Tibial nerve (tissue), 4 donors: ENCODE measurements at regions not wholly inside any gene's neighbourhood (a gene's known extent, or its start where the extent isn't known, plus 50 kb on each side); places are given as distances from the start of the nearest gene placed in this dataset.

Experiments used
- DNase-seq, 2 donors: peaks; one replicate each; pipeline ENCODE4 v3.0.0-alpha.2; 2019; ENCODE audit warnings: low spot score in 2 of 2
- H3K27ac ChIP-seq, 4 donors: fragments of 200-600 bp; sonication (generic) in 3 of 4; one replicate each; pipeline ENCODE4 v1.5.1; 2017 to 2019; ENCODE audit warnings: mild to moderate bottlenecking in 1 of 4
- H3K27me3 ChIP-seq, 2 donors: fragments of 200-600 bp; sonication (generic) in 1 of 2; one replicate each; pipeline versions ENCODE4 v1.5.1 to v1.6.0; 2017 to 2019
- H3K36me3 ChIP-seq, 3 donors: fragments of 200-600 bp; sonication (generic); one replicate each; pipeline ENCODE4 v1.5.1; 2018 to 2019
- H3K4me1 ChIP-seq, 4 donors: fragments of 200-600 bp; sonication (generic) in 3 of 4; one replicate each; pipeline ENCODE4 v1.5.1; 2017 to 2019
- H3K4me3 ChIP-seq, 4 donors: fragments of 200-600 bp; sonication (generic) in 3 of 4; one replicate each; pipeline ENCODE4 v1.5.1; 2017 to 2019; ENCODE audit warnings: mild to moderate bottlenecking in 1 of 4, moderate library complexity in 1 of 4
- H3K9me3 ChIP-seq, 4 donors: fragments of 200-600 bp; sonication (generic) in 3 of 4; one replicate each; pipeline ENCODE4 v1.5.1; 2017 to 2019
- EP300 ChIP-seq, 2 donors: sonication (generic); formaldehyde crosslinking; IDR thresholded peaks; one replicate each; pipeline ENCODE4 v1.6.1; 2017; ENCODE audit warnings: antibody characterized with exemption in 2 of 2, mild to moderate bottlenecking in 1 of 2
- POLR2A ChIP-seq, 2 donors: fragments of 450-650 bp; IDR thresholded peaks; one replicate each; pipeline ENCODE4 v1.6.1; 2017; ENCODE audit warnings: antibody characterized with exemption in 2 of 2, mild to moderate bottlenecking in 2 of 2, moderate library complexity in 2 of 2
- WGBS, 2 donors: methylation state at CpG; one replicate each; pipeline ENCODE4 v1.1.5; 2018; 5-methylcytosine and 5-hydroxymethylcytosine counted together
- TF ChIP-seq, protein P1 (sequence below), 5 experiments: fragments of 200-600 bp in 3 of 5; fragments of 450-650 bp in 2 of 5; sonication (generic) in 3 of 5; IDR thresholded peaks; one replicate each; pipeline ENCODE4 v1.5.1; 2016 to 2019; ENCODE audit warnings: antibody characterized with exemption in 5 of 5, mild to moderate bottlenecking in 3 of 5, moderate library complexity in 2 of 5

DNA sequence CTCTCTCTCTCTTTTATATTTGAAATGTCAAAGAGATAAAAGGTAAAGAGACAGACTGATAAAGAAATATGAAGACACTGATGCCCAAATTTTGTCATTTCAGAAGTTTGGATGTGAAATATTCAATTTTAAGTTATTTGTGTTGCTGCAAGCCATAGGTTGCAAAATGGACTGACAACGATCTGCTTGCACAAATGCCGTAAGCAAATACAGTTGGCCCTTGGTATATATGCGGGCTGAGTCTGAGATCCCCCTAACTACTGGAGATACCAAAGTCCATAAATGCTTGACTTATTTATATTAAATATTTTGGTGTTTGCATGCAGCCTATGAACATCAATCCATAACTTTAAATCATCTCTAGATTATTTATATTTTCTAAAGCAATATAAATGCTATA, 1459.1 kb upstream of the ALCAM start:
- H3K27me3 ChIP-seq, result no peaks in the 10 kb centered on the region
- no peak for DNase-seq
- H3K4me1 ChIP-seq, result no peaks in the 10 kb centered on the region
- 93% methylated on average over 3 of the region's 3 CpGs for WGBS, 2 donors
- no peak overlapping the region for H3K4me3 ChIP-seq
- TF ChIP-seq, protein P1, sequence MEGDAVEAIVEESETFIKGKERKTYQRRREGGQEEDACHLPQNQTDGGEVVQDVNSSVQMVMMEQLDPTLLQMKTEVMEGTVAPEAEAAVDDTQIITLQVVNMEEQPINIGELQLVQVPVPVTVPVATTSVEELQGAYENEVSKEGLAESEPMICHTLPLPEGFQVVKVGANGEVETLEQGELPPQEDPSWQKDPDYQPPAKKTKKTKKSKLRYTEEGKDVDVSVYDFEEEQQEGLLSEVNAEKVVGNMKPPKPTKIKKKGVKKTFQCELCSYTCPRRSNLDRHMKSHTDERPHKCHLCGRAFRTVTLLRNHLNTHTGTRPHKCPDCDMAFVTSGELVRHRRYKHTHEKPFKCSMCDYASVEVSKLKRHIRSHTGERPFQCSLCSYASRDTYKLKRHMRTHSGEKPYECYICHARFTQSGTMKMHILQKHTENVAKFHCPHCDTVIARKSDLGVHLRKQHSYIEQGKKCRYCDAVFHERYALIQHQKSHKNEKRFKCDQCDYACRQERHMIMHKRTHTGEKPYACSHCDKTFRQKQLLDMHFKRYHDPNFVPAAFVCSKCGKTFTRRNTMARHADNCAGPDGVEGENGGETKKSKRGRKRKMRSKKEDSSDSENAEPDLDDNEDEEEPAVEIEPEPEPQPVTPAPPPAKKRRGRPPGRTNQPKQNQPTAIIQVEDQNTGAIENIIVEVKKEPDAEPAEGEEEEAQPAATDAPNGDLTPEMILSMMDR (IDR thresholded peaks at IDR 0.05), result no peak
- TF ChIP-seq POLR2A (IDR thresholded peaks at IDR 0.05), result no peak
- no peak for TF ChIP-seq EP300 (IDR thresholded peaks at IDR 0.05)
- H3K27ac ChIP-seq, result no peak overlapping the region
- no peaks in the 10 kb centered on the region for H3K36me3 ChIP-seq
- no peaks in the 10 kb centered on the region for H3K9me3 ChIP-seq

DNA sequence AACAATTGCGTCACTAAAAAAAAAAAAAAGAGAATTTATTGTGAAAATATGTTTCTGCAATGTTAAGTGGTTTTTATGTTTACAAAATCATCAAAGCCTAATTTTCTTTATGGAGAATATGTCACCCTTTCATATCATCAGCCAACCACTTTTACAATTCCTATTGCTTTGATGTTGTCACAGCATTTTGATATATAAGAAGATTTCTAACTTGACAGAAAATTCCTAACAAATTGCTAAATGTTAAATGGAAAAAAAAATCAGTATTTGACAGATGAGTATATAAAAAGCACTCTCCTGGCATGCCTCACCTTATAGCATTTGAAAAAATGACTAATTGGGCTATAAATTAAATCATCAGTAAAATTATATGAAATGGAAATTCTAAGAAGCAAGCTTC, 1457.3 kb upstream of the ALCAM start:
- no peaks in the 10 kb centered on the region for H3K27me3 ChIP-seq
- no peak for TF ChIP-seq EP300 (IDR thresholded peaks at IDR 0.05)
- no peak for TF ChIP-seq POLR2A (IDR thresholded peaks at IDR 0.05)
- TF ChIP-seq, protein P1 (IDR thresholded peaks at IDR 0.05), result no peak
- no peaks in the 10 kb centered on the region for H3K36me3 ChIP-seq
- no peak overlapping the region for H3K27ac ChIP-seq
- 94 to 97% methylated on average over 1 of the region's 1 CpG for WGBS, 2 donors
- no peaks in the 10 kb centered on the region for H3K9me3 ChIP-seq
- no peak overlapping the region for H3K4me3 ChIP-seq
- DNase-seq, result no peak
- no peaks in the 10 kb centered on the region for H3K4me1 ChIP-seq

DNA sequence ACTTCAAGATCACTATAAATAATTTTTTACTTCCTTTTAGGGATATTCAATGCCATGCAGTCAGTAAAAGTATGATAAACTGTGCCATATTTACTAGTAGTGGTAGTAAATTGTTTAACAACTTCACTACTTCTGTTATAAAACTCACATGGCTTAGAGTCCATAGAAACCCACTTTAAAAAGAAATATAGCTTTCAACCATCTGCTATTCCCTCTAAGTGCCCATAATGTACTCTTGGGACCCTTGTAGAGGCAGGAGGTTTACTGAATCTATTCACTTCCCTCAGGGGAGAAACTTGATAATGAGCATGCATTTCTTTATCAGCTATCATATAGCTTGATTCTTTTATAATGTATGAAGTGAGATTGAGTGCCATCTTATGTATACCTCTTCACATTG, 1448.4 kb upstream of the ALCAM start:
- TF ChIP-seq POLR2A (IDR thresholded peaks at IDR 0.05) (no peak), EP300 (IDR thresholded peaks at IDR 0.05) (no peak)
- TF ChIP-seq, protein P1 (IDR thresholded peaks at IDR 0.05), result no peak
- H3K27me3 ChIP-seq, result no peaks in the 10 kb centered on the region

DNA sequence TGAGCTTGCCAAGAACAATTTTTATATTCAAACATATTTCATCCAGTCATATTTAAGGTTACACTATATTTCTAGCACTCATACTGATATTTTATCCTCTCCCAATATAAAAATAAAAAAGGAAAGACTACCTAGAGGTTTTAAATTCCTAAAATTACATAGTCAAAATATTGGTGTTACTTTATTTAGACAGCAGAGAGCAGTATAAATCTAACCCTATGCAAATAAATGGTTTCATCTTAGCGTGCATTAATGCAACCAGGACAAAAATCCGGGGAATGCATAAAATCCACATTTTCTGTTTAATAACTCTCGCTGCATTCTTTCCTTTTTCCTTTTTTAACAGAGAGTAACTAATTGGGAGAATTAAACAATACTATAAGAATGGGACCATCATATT, 1447.4 kb upstream of the ALCAM start:
- H3K36me3 ChIP-seq, result no peaks in the 10 kb centered on the region

More for the DNA sequence above, 1448.4 kb upstream of the ALCAM start:
- H3K9me3 ChIP-seq, result no peaks in the 10 kb centered on the region
- H3K4me3 ChIP-seq, result no peak overlapping the region
- no peak for DNase-seq
- no peaks in the 10 kb centered on the region for H3K36me3 ChIP-seq
- H3K27ac ChIP-seq, result no peak overlapping the region
- no peaks in the 10 kb centered on the region for H3K4me1 ChIP-seq

DNA sequence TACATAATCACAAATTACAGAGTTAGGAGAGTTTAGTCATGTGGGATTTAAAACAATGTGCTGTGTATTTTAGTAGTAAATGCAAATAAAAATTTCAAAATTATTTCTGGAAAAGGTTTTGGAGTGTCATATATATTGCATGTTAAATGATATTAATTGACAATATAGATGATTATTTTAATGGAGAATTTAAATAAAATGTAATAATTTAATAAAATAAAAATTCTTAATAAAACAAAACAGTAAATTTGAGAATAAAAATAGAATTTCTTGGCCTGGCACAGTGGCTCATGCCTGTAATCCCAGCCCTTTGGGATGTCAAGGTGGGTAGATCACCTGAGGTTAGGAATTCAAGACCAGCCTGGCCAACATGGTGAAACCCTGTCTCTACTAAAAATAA, 1442.8 kb upstream of the ALCAM start:
- H3K4me1 ChIP-seq, result no peaks in the 10 kb centered on the region
- no peaks in the 10 kb centered on the region for H3K9me3 ChIP-seq
- H3K27me3 ChIP-seq, result no peaks in the 10 kb centered on the region
- TF ChIP-seq POLR2A (IDR thresholded peaks at IDR 0.05), result no peak
- TF ChIP-seq EP300 (IDR thresholded peaks at IDR 0.05), result no peak
- TF ChIP-seq, protein P1 (IDR thresholded peaks at IDR 0.05), result no peak
- H3K36me3 ChIP-seq, result no peaks in the 10 kb centered on the region
- H3K27ac ChIP-seq, result no peak overlapping the region
- H3K4me3 ChIP-seq, result no peak overlapping the region
- no peak for DNase-seq

More for the DNA sequence above, 1447.4 kb upstream of the ALCAM start:
- 39 to 40% methylated on average over 3 of the region's 3 CpGs for WGBS, 2 donors
- H3K9me3 ChIP-seq, result no peaks in the 10 kb centered on the region
- TF ChIP-seq POLR2A (IDR thresholded peaks at IDR 0.05) (no peak), EP300 (IDR thresholded peaks at IDR 0.05) (no peak)
- TF ChIP-seq, protein P1 (IDR thresholded peaks at IDR 0.05), result no peak
- no peak overlapping the region for H3K27ac ChIP-seq
- DNase-seq, result no peak
- no peaks in the 10 kb centered on the region for H3K4me1 ChIP-seq
- H3K27me3 ChIP-seq, result no peaks in the 10 kb centered on the region
- H3K4me3 ChIP-seq, result no peak overlapping the region
